H9 (cell line): ENCODE measurements at regions not wholly inside any gene's neighbourhood (a gene's known extent, or its start where the extent isn't known, plus 50 kb on each side); places are given as distances from the start of the nearest gene placed in this dataset.

ENCODE experiments used
- DNase-seq: peaks from one replicate; pipeline ENCODE4 v3.0.0-alpha.2; 2017
- H2AFZ ChIP-seq: one replicate; pipeline ENCODE4 v1.6.1; 2013; ENCODE audit warnings: mild to moderate bottlenecking, low read length, control low read depth, moderate library complexity
- H2AK5ac ChIP-seq: 2 replicates; pipeline ENCODE4 v1.6.1; 2013; ENCODE audit warnings: low read length, control low read depth, mixed read lengths; ENCODE audit not compliant: insufficient read length
- H2BK120ac ChIP-seq: one replicate; pipeline ENCODE4 v1.6.1; 2013; ENCODE audit warnings: low read depth, mild to moderate bottlenecking, low read length, control low read depth, inconsistent platforms; ENCODE audit not compliant: poor library complexity, severe bottlenecking
- H2BK12ac ChIP-seq: 2 replicates; pipeline ENCODE4 v1.6.1; 2013; ENCODE audit warnings: low read length, control low read depth, mixed read lengths, low read depth; ENCODE audit not compliant: insufficient read length
- H2BK15ac ChIP-seq: 2 replicates; pipeline ENCODE4 v1.6.1; 2013; ENCODE audit warnings: low read depth, low read length, control low read depth
- H2BK20ac ChIP-seq: one replicate; pipeline ENCODE4 v1.6.1; 2013; ENCODE audit warnings: low read depth, mild to moderate bottlenecking, low read length, control low read depth, inconsistent platforms; ENCODE audit not compliant: poor library complexity, severe bottlenecking
- H2BK5ac ChIP-seq: 2 replicates; pipeline ENCODE4 v1.6.1; 2013; ENCODE audit warnings: low read length, control low read depth, mixed read lengths; ENCODE audit not compliant: insufficient read length
- H3K14ac ChIP-seq: 2 replicates; pipeline ENCODE4 v1.6.1; 2013; ENCODE audit warnings: low read length, control low read depth; ENCODE audit not compliant: insufficient read depth
- H3K18ac ChIP-seq: 2 replicates; pipeline ENCODE4 v1.6.1; 2013; ENCODE audit warnings: low read depth, mild to moderate bottlenecking, mixed read lengths, low read length, control low read depth; ENCODE audit not compliant: insufficient read length
- H3K23ac ChIP-seq: 2 replicates; pipeline ENCODE4 v1.6.1; 2013; ENCODE audit warnings: low read length, control low read depth, mixed read lengths, low read depth; ENCODE audit not compliant: insufficient read length
- H3K23me2 ChIP-seq: 2 replicates; pipeline ENCODE4 v1.6.1; 2013; ENCODE audit warnings: low read depth, mild to moderate bottlenecking, mixed read lengths, low read length, control low read depth; ENCODE audit not compliant: insufficient read length, poor library complexity, severe bottlenecking
- H3K27ac ChIP-seq: 2 replicates; pipeline ENCODE4 v1.5.1; 2013; ENCODE audit warnings: low read length, control low read depth, mixed read lengths, low read depth; ENCODE audit not compliant: insufficient read length
- H3K27me3 ChIP-seq: 2 replicates; pipeline ENCODE4 v1.6.1; 2013; ENCODE audit warnings: low read length, control low read depth, inconsistent platforms; ENCODE audit not compliant: insufficient read depth
- H3K4ac ChIP-seq: 2 replicates; pipeline ENCODE4 v1.6.1; 2013; ENCODE audit warnings: low read depth, mild to moderate bottlenecking, control low read depth, inconsistent platforms, low read length, moderate library complexity
- H3K4me1 ChIP-seq: 2 replicates; pipeline ENCODE4 v1.6.1; 2013; ENCODE audit warnings: low read length, control low read depth, inconsistent platforms; ENCODE audit not compliant: insufficient read depth
- H3K4me2 ChIP-seq: 2 replicates; pipeline ENCODE4 v1.6.1; 2013; ENCODE audit warnings: low read length, control low read depth, mixed read lengths; ENCODE audit not compliant: insufficient read length, insufficient read depth
- H3K56ac ChIP-seq: 2 replicates; pipeline ENCODE4 v1.6.1; 2013; ENCODE audit warnings: low read depth, mild to moderate bottlenecking, mixed read lengths, low read length, control low read depth; ENCODE audit not compliant: insufficient read length
- H3K79me1 ChIP-seq: 2 replicates; pipeline ENCODE4 v1.6.1; 2013; ENCODE audit warnings: low read depth, mild to moderate bottlenecking, moderate library complexity, low read length, control low read depth, inconsistent platforms; ENCODE audit not compliant: insufficient read depth, poor library complexity, severe bottlenecking
- H3K79me2 ChIP-seq: 2 replicates; pipeline ENCODE4 v1.6.1; 2013; ENCODE audit warnings: low read length, control low read depth, inconsistent platforms; ENCODE audit not compliant: insufficient read depth
- H3K9ac ChIP-seq: 2 replicates; pipeline ENCODE4 v1.6.1; 2013; ENCODE audit warnings: low read length, control low read depth, mixed read lengths; ENCODE audit not compliant: insufficient read length; ENCODE audit errors: extremely low read depth
- H3K9me3 ChIP-seq: one replicate; pipeline ENCODE4 v1.6.1; 2013; ENCODE audit warnings: low read depth, low read length, inconsistent platforms; ENCODE audit not compliant: control insufficient read depth
- H3T11ph ChIP-seq: one replicate; pipeline ENCODE4 v1.6.1; 2013; ENCODE audit warnings: mild to moderate bottlenecking, low read length, control low read depth, inconsistent platforms
- H4K20me1 ChIP-seq: one replicate; pipeline ENCODE4 v1.6.1; 2013; ENCODE audit not compliant: control insufficient read depth, insufficient read length, insufficient read depth
- H4K5ac ChIP-seq: 2 replicates; pipeline ENCODE4 v1.6.1; 2013; ENCODE audit warnings: low read depth, mild to moderate bottlenecking, mixed read lengths, low read length, control low read depth; ENCODE audit not compliant: insufficient read length
- H4K8ac ChIP-seq: replicated peaks from 2 replicates; pipeline ENCODE4 v1.6.1; 2013; ENCODE audit warnings: low read length, control low read depth, mixed read lengths, low read depth; ENCODE audit not compliant: insufficient read length
- H4K91ac ChIP-seq: 2 replicates; pipeline ENCODE4 v1.6.1; 2013; ENCODE audit warnings: low read depth, mild to moderate bottlenecking, moderate library complexity, mixed read lengths, low read length, control low read depth; ENCODE audit not compliant: insufficient read length
- H3K27ac Mint-ChIP-seq, 3 experiments: 2 replicates in 2 of 3; 3 replicates in 1 of 3; pipeline ENCODE4 v1.8.0; 2020 to 2021; ENCODE audit warnings: mixed read lengths in 3 of 3, mild to moderate bottlenecking in 1 of 3, moderate library complexity in 1 of 3
- H3K27me3 Mint-ChIP-seq: 2 replicates; pipeline ENCODE4 v1.8.0; 2021; ENCODE audit warnings: low read depth, mild to moderate bottlenecking, moderate library complexity, mixed read lengths
- H3K36me3 Mint-ChIP-seq, 3 experiments: 2 replicates in 2 of 3; 3 replicates in 1 of 3; pipeline ENCODE4 v1.8.0; 2020 to 2021; ENCODE audit warnings: low read depth in 3 of 3, mixed read lengths in 3 of 3; ENCODE audit not compliant: insufficient read depth in 1 of 3
- H3K4me1 Mint-ChIP-seq, 2 experiments: 2 replicates each; pipeline ENCODE4 v1.8.0; 2020; ENCODE audit warnings: mixed read lengths in 2 of 2
- H3K4me3 Mint-ChIP-seq, 2 experiments: 2 replicates in 1 of 2; 3 replicates in 1 of 2; pipeline ENCODE4 v1.8.0; 2020 to 2021; ENCODE audit warnings: mild to moderate bottlenecking in 2 of 2, mixed read lengths in 2 of 2, moderate library complexity in 1 of 2
- H3K9me3 Mint-ChIP-seq, 2 experiments: 2 replicates in 1 of 2; 3 replicates in 1 of 2; pipeline ENCODE4 v1.8.0; 2020; ENCODE audit warnings: mild to moderate bottlenecking in 2 of 2, mixed read lengths in 2 of 2, moderate library complexity in 1 of 2
- WGBS: extraction: QIAGEN DNeasy Blood & Tissue Kit; methylation state at CpG from one replicate; pipeline ENCODE4 v1.1.7; 2013; ENCODE audit warnings: missing lambda C conversion rate, low lambda C conversion rate, mixed read lengths; ENCODE audit not compliant: insufficient read length; ENCODE audit errors: extremely low coverage; 5-methylcytosine and 5-hydroxymethylcytosine counted together
- TF ChIP-seq, protein P1 (sequence below): fragments of 200-600 bp; sonication (generic); conservative IDR thresholded peaks from 3 replicates; pipeline ENCODE4 v1.8.0; 2021; ENCODE audit warnings: antibody characterized with exemption, mild to moderate bottlenecking

DNA sequence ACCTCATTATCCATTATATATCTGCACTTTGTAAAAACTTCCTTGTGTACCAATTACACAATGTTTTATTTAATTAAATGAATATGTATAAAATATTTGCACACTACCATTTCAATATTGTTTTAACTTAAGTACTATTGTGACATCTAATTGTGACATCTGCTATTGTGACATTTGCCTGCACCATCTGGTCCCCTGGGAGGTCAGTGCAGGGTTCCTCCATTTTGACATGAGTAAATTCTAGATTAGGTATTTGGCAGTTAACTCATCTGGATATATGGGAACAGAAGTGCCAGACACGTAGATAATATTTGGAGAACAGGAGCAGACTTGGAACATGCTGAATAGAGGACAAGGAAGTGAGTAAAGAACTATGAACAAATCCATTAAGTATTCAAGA, 332.1 kb downstream of the VGLL3 start:
- Mint-ChIP-seq H3K9me3 (no peaks in the 10 kb centered on the region), H3K4me1 (peaks cover under 1 to 4% of the 10 kb centered on the region in 2 experiments; a peak in 2 of 4 replicates), H3K36me3 (no peaks in the 10 kb centered on the region), H3K27me3 (no peaks in the 10 kb centered on the region), H3K27ac (no peak overlapping the region), H3K4me3 (no peak overlapping the region)
- no peaks in the 10 kb centered on the region for H3K23me2 ChIP-seq
- no peaks in the 10 kb centered on the region for H3K4me1 ChIP-seq
- no peaks in the 10 kb centered on the region for H3K79me1 ChIP-seq
- H2BK120ac ChIP-seq = no peak overlapping the region
- no peak overlapping the region for H3T11ph ChIP-seq
- no peak overlapping the region for H4K5ac ChIP-seq
- H2AK5ac ChIP-seq = no peak overlapping the region
- DNase-seq = no peak
- no peak overlapping the region for H3K14ac ChIP-seq
- no CpG with 5 or more reads among the region's 1 CpG for WGBS
- no peak overlapping the region for H3K18ac ChIP-seq
- no peak overlapping the region for H2BK15ac ChIP-seq
- no peak overlapping the region for H4K8ac ChIP-seq
- H3K79me2 ChIP-seq = no peaks in the 10 kb centered on the region
- no peak overlapping the region for H2AFZ ChIP-seq
- no peak overlapping the region for H3K56ac ChIP-seq
- TF ChIP-seq, protein P1, sequence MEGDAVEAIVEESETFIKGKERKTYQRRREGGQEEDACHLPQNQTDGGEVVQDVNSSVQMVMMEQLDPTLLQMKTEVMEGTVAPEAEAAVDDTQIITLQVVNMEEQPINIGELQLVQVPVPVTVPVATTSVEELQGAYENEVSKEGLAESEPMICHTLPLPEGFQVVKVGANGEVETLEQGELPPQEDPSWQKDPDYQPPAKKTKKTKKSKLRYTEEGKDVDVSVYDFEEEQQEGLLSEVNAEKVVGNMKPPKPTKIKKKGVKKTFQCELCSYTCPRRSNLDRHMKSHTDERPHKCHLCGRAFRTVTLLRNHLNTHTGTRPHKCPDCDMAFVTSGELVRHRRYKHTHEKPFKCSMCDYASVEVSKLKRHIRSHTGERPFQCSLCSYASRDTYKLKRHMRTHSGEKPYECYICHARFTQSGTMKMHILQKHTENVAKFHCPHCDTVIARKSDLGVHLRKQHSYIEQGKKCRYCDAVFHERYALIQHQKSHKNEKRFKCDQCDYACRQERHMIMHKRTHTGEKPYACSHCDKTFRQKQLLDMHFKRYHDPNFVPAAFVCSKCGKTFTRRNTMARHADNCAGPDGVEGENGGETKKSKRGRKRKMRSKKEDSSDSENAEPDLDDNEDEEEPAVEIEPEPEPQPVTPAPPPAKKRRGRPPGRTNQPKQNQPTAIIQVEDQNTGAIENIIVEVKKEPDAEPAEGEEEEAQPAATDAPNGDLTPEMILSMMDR = no peak
- no peak overlapping the region for H3K27ac ChIP-seq
- no peak overlapping the region for H3K4ac ChIP-seq
- H4K20me1 ChIP-seq = no peaks in the 10 kb centered on the region
- no peak overlapping the region for H4K91ac ChIP-seq
- no peak overlapping the region for H2BK12ac ChIP-seq
- H3K4me2 ChIP-seq = no peak overlapping the region
- H3K27me3 ChIP-seq = no peaks in the 10 kb centered on the region
- H3K9ac ChIP-seq = no peak overlapping the region
- H3K9me3 ChIP-seq = no peaks in the 10 kb centered on the region
- H3K23ac ChIP-seq = no peak overlapping the region
- no peak overlapping the region for H2BK5ac ChIP-seq
- H2BK20ac ChIP-seq = no peak overlapping the region
